NT2/D1 (cell line): ENCODE measurements at regions not wholly inside any gene's neighbourhood (a gene's known extent, or its start where the extent isn't known, plus 50 kb on each side); places are given as distances from the start of the nearest gene placed in this dataset.

Source experiments
- YY1 ChIP-seq: IDR thresholded peaks from 2 replicates; pipeline ENCODE4 v1.6.1; 2011; ENCODE audit not compliant: insufficient read length, insufficient read depth
- ZNF274 ChIP-seq: IDR thresholded peaks from 2 replicates; pipeline ENCODE4 v1.6.1; 2011; ENCODE audit warnings: mild to moderate bottlenecking, low read depth, low read length

GRCh38 chr2:38147333-38148121 lies 71.6 kb upstream of the CYP1B1 start:
- TF ChIP-seq YY1 (no peak), ZNF274 (no peak)
